Natural killer cell (primary cell): ENCODE measurements at regions not wholly inside any gene's neighbourhood (a gene's known extent, or its start where the extent isn't known, plus 50 kb on each side); places are given as distances from the start of the nearest gene placed in this dataset.

ENCODE experiments used
- ATAC-seq, 3 donors: fragments of 150-1000 bp in 2 of 3; fragments of 200-7000 bp in 1 of 3; cut with Tn5 transposase; 1 replicate in 1 of 3; 2 replicates in 2 of 3; pipeline ENCODE4 v1.10.0; 2021; ENCODE audit warnings: mild to moderate bottlenecking in 2 of 3, moderate library complexity in 2 of 3
- DNase-seq, 2 donors: peaks; one replicate each; pipeline versions ENCODE4 v3.0.0 to v3.0.0-alpha.2; 2013 to 2021; ENCODE audit warnings: mixed read lengths in 1 of 2
- H3K27ac ChIP-seq: one replicate; pipeline ENCODE4 v1.5.1; 2013; ENCODE audit warnings: mild to moderate bottlenecking, low read length
- H3K27me3 ChIP-seq: one replicate; pipeline ENCODE4 v1.6.1; 2013; ENCODE audit warnings: low read length; ENCODE audit not compliant: control insufficient read depth, insufficient read depth
- H3K36me3 ChIP-seq: one replicate; pipeline ENCODE4 v1.6.1; 2013; ENCODE audit warnings: low read length; ENCODE audit not compliant: control insufficient read depth, insufficient read depth
- H3K4me1 ChIP-seq: one replicate; pipeline ENCODE4 v1.6.1; 2013; ENCODE audit warnings: low read length; ENCODE audit not compliant: control insufficient read depth, insufficient read depth
- H3K4me3 ChIP-seq: one replicate; pipeline ENCODE4 v1.5.1; 2013; ENCODE audit warnings: low read length
- H3K9me3 ChIP-seq: one replicate; pipeline ENCODE4 v1.6.1; 2013; ENCODE audit warnings: low read length; ENCODE audit not compliant: control insufficient read depth, insufficient read depth
- H3K27ac Mint-ChIP-seq, 2 donors: one replicate each; pipeline ENCODE4 v1.8.0; 2022; ENCODE audit warnings: mild to moderate bottlenecking in 2 of 2, mixed read lengths in 2 of 2, moderate library complexity in 1 of 2
- H3K27me3 Mint-ChIP-seq, 2 donors: one replicate each; pipeline ENCODE4 v1.8.0; 2022; ENCODE audit warnings: low read depth in 2 of 2, mixed read lengths in 2 of 2
- H3K36me3 Mint-ChIP-seq: one replicate; pipeline ENCODE4 v1.8.0; 2022; ENCODE audit warnings: mixed read lengths
- H3K4me1 Mint-ChIP-seq, 2 donors: one replicate each; pipeline ENCODE4 v1.8.0; 2022; ENCODE audit warnings: mixed read lengths in 2 of 2
- H3K4me3 Mint-ChIP-seq: one replicate; pipeline ENCODE4 v1.8.0; 2022; ENCODE audit warnings: mild to moderate bottlenecking, moderate library complexity, mixed read lengths
- H3K9me3 Mint-ChIP-seq, 2 donors: one replicate each; pipeline ENCODE4 v1.8.0; 2022; ENCODE audit warnings: mixed read lengths in 2 of 2
- CTCF ChIP-seq: fragments of 200-600 bp; IDR thresholded peaks from one replicate; pipeline ENCODE4 v1.8.0; 2022; ENCODE audit warnings: antibody characterized with exemption
- WGBS: methylation state at CpG from one replicate; pipeline ENCODE4 v1.1.7; 2013; ENCODE audit warnings: missing lambda C conversion rate; ENCODE audit not compliant: insufficient coverage; 5-methylcytosine and 5-hydroxymethylcytosine counted together
- intact Hi-C: fragments of 100-400 bp; cut with micrococcal nuclease; formaldehyde crosslinking; loops from one replicate; pipeline ENCODE4 v1.14.2; 2022

GRCh38 chr21:29248124-29248523 lies 50.6 kb upstream of the BACH1 start:
- H3K27ac Mint-ChIP-seq: no peak overlapping the region
- TF ChIP-seq CTCF: no peak
- no peaks in the 10 kb centered on the region for H3K36me3 Mint-ChIP-seq
- H3K9me3 Mint-ChIP-seq: peaks cover 0 to 2% of the 10 kb centered on the region in 2 donors
- DNase-seq (no peak), ATAC-seq (no peak)
- peaks cover 9 to 19% of the 10 kb centered on the region in 2 donors for H3K27me3 Mint-ChIP-seq
- Histone ChIP-seq H3K4me3 (no peak overlapping the region), H3K9me3 (peaks cover under 1% of the 10 kb centered on the region), H3K27ac (no peak overlapping the region), H3K4me1 (no peaks in the 10 kb centered on the region), H3K27me3 (no peaks in the 10 kb centered on the region), H3K36me3 (no peaks in the 10 kb centered on the region)
- intact Hi-C loops: no loop called here
- H3K4me3 Mint-ChIP-seq: no peak overlapping the region
- no CpG with 5 or more reads among the region's 1 CpG for WGBS
- no peaks in the 10 kb centered on the region for H3K4me1 Mint-ChIP-seq
